ENCODE measurements at regions not wholly inside any gene's neighbourhood (a gene's known extent, or its start where the extent isn't known, plus 50 kb on each side); places are given as distances from the start of the nearest gene placed in this dataset.

DNA sequence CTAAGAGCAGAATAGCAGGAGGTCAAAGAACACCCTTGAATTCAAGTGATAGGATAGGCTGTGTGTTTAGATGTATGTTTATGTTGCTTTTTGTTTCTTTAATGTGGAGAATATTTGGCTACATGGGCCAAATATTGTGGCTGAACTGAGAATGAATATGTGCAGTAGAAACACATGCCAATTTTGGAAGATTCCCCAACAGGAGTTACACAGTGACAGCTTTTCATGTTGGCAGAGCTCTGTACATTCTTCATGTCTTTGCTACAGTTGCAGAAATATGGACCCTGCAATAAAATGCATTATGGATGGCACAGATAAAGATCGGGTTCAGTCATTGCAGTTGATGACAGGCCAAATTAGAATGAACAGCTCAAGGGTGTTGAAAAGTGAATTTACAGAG is 82.8 kb upstream of the SLC4A4 start:
- WGBS, 2 donors, result 87 to 100% methylated on average over 1 of the region's 1 CpG
- no peak for DNase-seq (ENCODE audit: low spot score in 2 of 2)
- TF ChIP-seq POLR2A (IDR thresholded peaks at IDR 0.05), result no peak
- TF ChIP-seq EP300 (IDR thresholded peaks at IDR 0.05), result no peak
- no peak for TF ChIP-seq CTCF (IDR thresholded peaks at IDR 0.05)
- no peaks in the 10 kb centered on the region for H3K36me3 ChIP-seq
- no peaks in the 10 kb centered on the region for H3K9me3 ChIP-seq
- H3K4me3 ChIP-seq, result no peak overlapping the region
- no peaks in the 10 kb centered on the region for H3K27me3 ChIP-seq
- peaks cover 0 to 41% (median 13%) of the 10 kb centered on the region in 4 donors for H3K4me1 ChIP-seq
- no peak overlapping the region for H3K27ac ChIP-seq

DNA sequence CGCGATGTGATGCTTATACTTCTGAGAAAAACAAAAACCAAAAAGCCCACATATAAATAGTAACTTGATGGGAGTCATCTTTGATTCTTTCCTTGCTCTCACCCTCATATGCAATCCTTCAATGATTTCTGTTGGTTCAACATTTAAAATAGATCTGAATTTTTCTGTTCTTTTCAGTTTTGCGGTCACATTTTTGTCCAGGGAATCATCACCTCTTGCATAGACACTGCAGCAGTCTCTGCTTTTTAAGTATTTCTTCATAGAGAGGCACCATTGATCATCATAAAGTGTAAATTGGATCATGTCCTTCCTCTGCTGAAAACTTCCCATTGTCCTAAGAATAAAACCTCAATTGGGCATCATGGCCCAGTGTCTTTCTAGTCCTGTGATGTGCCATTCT is 81.1 kb upstream of the SLC4A4 start:
- peaks cover 0 to 53% (median 22%) of the 10 kb centered on the region in 4 donors for H3K4me1 ChIP-seq
- DNase-seq (ENCODE audit: low spot score in 2 of 2), result no peak
- no peaks in the 10 kb centered on the region for H3K27me3 ChIP-seq
- H3K4me3 ChIP-seq, result no peak overlapping the region
- 64 to 74% methylated on average over 3 of the region's 3 CpGs for WGBS, 2 donors
- no peak for TF ChIP-seq EP300 (IDR thresholded peaks at IDR 0.05)
- no peak for TF ChIP-seq POLR2A (IDR thresholded peaks at IDR 0.05)
- no peak for TF ChIP-seq CTCF (IDR thresholded peaks at IDR 0.05)
- H3K27ac ChIP-seq, result no peak overlapping the region
- H3K9me3 ChIP-seq, result no peaks in the 10 kb centered on the region
- H3K36me3 ChIP-seq, result no peaks in the 10 kb centered on the region

DNA sequence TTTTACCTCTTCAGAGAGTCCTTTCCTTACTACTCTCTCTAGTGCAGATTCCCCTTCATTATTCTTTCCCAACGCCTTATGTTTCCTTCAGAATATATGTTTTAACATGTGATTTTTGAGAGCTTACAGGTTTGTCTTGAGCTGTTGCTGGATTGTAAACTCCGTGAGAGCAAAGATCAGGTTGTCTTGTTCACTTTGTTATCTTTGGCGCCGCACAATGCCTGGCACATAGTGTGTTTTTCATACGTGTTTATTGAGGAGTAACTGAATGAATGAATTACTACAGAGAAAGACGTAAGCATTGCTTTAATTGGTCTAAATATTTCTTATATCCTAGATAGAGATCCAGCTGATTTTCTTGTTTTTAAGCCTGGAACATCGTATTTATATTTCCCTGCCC is 80.5 kb upstream of the SLC4A4 start:
- 76 to 80% methylated on average over 7 of the region's 7 CpGs for WGBS, 2 donors
- Histone ChIP-seq H3K27ac (no peak overlapping the region), H3K4me3 (no peak overlapping the region), H3K27me3 (no peaks in the 10 kb centered on the region), H3K36me3 (no peaks in the 10 kb centered on the region), H3K4me1 (peaks cover 0 to 52% (median 22%) of the 10 kb centered on the region in 4 donors), H3K9me3 (no peaks in the 10 kb centered on the region)
- no peak for DNase-seq (ENCODE audit: low spot score in 2 of 2)
- no peak for TF ChIP-seq EP300 (IDR thresholded peaks at IDR 0.05)
- no peak for TF ChIP-seq POLR2A (IDR thresholded peaks at IDR 0.05)

DNA sequence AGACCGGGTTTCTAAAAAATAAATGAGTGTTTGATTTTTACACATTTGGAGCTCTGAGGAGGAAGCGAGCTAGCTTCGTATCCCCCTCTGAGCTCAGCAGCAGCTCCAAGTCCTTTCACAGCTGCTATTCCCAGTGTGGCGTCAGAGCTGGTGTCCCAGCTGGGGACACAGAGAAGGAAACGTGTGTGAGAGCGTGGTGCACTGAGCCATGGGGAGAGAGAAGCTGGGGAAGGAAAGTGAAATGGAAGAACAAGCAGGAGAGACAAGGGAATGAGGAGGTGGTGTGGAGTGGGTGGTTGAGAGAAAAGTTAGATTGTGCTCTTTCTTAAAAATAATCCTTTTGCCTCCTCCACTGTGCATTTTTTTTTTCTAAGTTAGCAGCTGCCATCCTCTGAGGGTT is 79.5 kb upstream of the SLC4A4 start:
- no peak overlapping the region for H3K4me3 ChIP-seq
- TF ChIP-seq POLR2A (IDR thresholded peaks at IDR 0.05), result no peak
- no peak for TF ChIP-seq CTCF (IDR thresholded peaks at IDR 0.05)
- TF ChIP-seq EP300 (IDR thresholded peaks at IDR 0.05), result no peak
- no peaks in the 10 kb centered on the region for H3K9me3 ChIP-seq
- DNase-seq (ENCODE audit: low spot score in 2 of 2), result no peak
- peaks cover 0 to 44% (median 20%) of the 10 kb centered on the region in 4 donors for H3K4me1 ChIP-seq
- H3K27me3 ChIP-seq, result no peaks in the 10 kb centered on the region
- no peaks in the 10 kb centered on the region for H3K36me3 ChIP-seq
- WGBS, 2 donors, result 72 to 74% methylated on average over 6 of the region's 6 CpGs
- peak overlapping the region in 2 of 4 donors; percentile 68 to 73 for H3K27ac ChIP-seq

- Histone ChIP-seq H3K27ac (peak overlapping the region in 2 of 4 donors; percentile 68 to 79), H3K4me3 (no peak overlapping the region), H3K4me1 (peaks cover 0 to 38% (median 20%) of the 10 kb centered on the region in 4 donors), H3K36me3 (no peaks in the 10 kb centered on the region), H3K27me3 (no peaks in the 10 kb centered on the region), H3K9me3 (no peaks in the 10 kb centered on the region)
- WGBS, 2 donors, result 34 to 49% methylated on average over 3 of the region's 3 CpGs
- DNase-seq (ENCODE audit: low spot score in 2 of 2), result peak in 1 of 2 donors; percentile 22
- TF ChIP-seq CTCF (IDR thresholded peaks at IDR 0.05) (no peak), EP300 (IDR thresholded peaks at IDR 0.05) (peak; percentile 61 to 65)
Measured at GRCh38 chr4:71259911-71260331, 78.9 kb upstream of the SLC4A4 start.

DNA sequence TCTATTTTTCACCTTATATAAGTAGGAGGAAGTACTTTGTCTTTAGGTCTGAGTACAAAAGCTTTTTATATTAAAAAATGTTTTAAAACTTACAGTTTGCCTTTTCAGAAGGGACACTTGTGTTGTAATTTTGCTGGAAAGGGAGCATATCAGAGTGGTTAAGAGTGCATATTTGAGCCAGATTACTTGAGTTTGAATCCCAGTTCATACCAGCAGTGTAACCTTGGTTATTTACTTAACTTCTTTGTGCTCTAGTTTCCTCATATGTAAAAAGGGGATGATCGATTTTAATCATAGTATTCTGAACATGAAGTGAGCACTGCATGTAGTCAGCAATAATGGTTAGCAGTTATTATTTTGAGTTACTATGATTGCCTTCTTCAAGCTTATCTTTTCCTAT is 78.3 kb upstream of the SLC4A4 start:
- TF ChIP-seq POLR2A (IDR thresholded peaks at IDR 0.05), result no peak
- no peak for TF ChIP-seq CTCF (IDR thresholded peaks at IDR 0.05)
- TF ChIP-seq EP300 (IDR thresholded peaks at IDR 0.05), result no peak
- Histone ChIP-seq H3K27me3 (no peaks in the 10 kb centered on the region), H3K36me3 (no peaks in the 10 kb centered on the region), H3K9me3 (no peaks in the 10 kb centered on the region), H3K27ac (peak overlapping the region in 3 of 4 donors; percentile 7 to 79 (median 68)), H3K4me1 (peaks cover 0 to 38% (median 20%) of the 10 kb centered on the region in 4 donors), H3K4me3 (no peak overlapping the region)
- DNase-seq (ENCODE audit: low spot score in 2 of 2), result no peak
- 31 to 48% methylated on average over 1 of the region's 1 CpG for WGBS, 2 donors

All from tibial nerve (tissue), 4 donors.